Spleen (tissue), 11 donors: ENCODE measurements at regions not wholly inside any gene's neighbourhood (a gene's known extent, or its start where the extent isn't known, plus 50 kb on each side); places are given as distances from the start of the nearest gene placed in this dataset.

Experiments used
- DNase-seq: peaks from one replicate; pipeline ENCODE4 v3.0.0-alpha.2; 2020
- H3K27ac ChIP-seq, 8 donors: fragments of 200-600 bp; sonication (generic) in 7 of 8; 1 replicate in 4 of 8; 2 replicates in 4 of 8; pipeline versions ENCODE4 v1.5.0 to v1.8.0; 2016 to 2021; ENCODE audit warnings: inconsistent platforms in 4 of 8, mild to moderate bottlenecking in 4 of 8, moderate library complexity in 1 of 8
- H3K27me3 ChIP-seq, 7 donors: fragments of 200-600 bp; sonication (generic) in 6 of 7; replicated peaks in 1 of 7; 1 replicate in 4 of 7; 2 replicates in 3 of 7; pipeline versions ENCODE4 v1.5.0 to v1.8.0; 2016 to 2021; ENCODE audit warnings: inconsistent platforms in 3 of 7, mild to moderate bottlenecking in 1 of 7
- H3K36me3 ChIP-seq, 6 donors: fragments of 200-600 bp; sonication (generic) in 5 of 6; 1 replicate in 4 of 6; 2 replicates in 2 of 6; pipeline versions ENCODE4 v1.5.0 to v1.8.0; 2016 to 2021; ENCODE audit warnings: inconsistent platforms in 2 of 6
- H3K4me1 ChIP-seq, 6 donors: fragments of 200-600 bp; sonication (generic) in 5 of 6; 1 replicate in 3 of 6; 2 replicates in 3 of 6; pipeline versions ENCODE4 v1.5.0 to v1.8.0; 2016 to 2021; ENCODE audit warnings: inconsistent platforms in 3 of 6
- H3K4me3 ChIP-seq, 8 donors: fragments of 200-600 bp; sonication (generic) in 7 of 8; 1 replicate in 4 of 8; 2 replicates in 4 of 8; pipeline versions ENCODE4 v1.5.0 to v1.8.0; 2016 to 2021; ENCODE audit warnings: inconsistent platforms in 4 of 8, mild to moderate bottlenecking in 4 of 8, moderate library complexity in 2 of 8
- H3K9me3 ChIP-seq, 8 donors: fragments of 200-600 bp; sonication (generic) in 7 of 8; 1 replicate in 4 of 8; 2 replicates in 4 of 8; pipeline versions ENCODE4 v1.5.0 to v1.8.0; 2016 to 2021; ENCODE audit warnings: inconsistent platforms in 4 of 8
- CTCF ChIP-seq, 11 experiments: fragments of 200-600 bp in 7 of 11; fragments of 450-650 bp in 4 of 11; sonication (generic) in 4 of 11; IDR thresholded peaks in 8 of 11; conservative IDR thresholded peaks in 3 of 11; 1 replicate in 7 of 11; 2 replicates in 4 of 11; pipeline versions ENCODE4 v1.4.0 to v1.8.0; 2016 to 2021; ENCODE audit warnings: antibody characterized with exemption in 11 of 11, inconsistent platforms in 4 of 11, mild to moderate bottlenecking in 1 of 11
- POLR2A ChIP-seq, 3 donors: fragments of 450-650 bp; IDR thresholded peaks; one replicate each; pipeline ENCODE4 v1.5.1; 2017; ENCODE audit warnings: antibody characterized with exemption in 3 of 3, mild to moderate bottlenecking in 1 of 3
- POLR2AphosphoS5 ChIP-seq, 3 donors: sonication (generic); formaldehyde crosslinking; IDR thresholded peaks; one replicate each; pipeline ENCODE4 v1.5.1; 2017; ENCODE audit warnings: antibody characterized with exemption in 3 of 3
- WGBS, 5 donors: extraction: QIAGEN DNeasy Blood & Tissue Kit in 3 of 5; methylation state at CpG; one replicate each; pipeline versions ENCODE4 v1.1.5 to v1.1.7; 2013 to 2018; 5-methylcytosine and 5-hydroxymethylcytosine counted together
- intact Hi-C: fragments of 100-400 bp; cut with DNase I; formaldehyde crosslinking; loops from one replicate; pipeline ENCODE4 v1.15.0; 2023; ENCODE audit warnings: low total_unique reads
- donor health status: healthy with polysubstance abuse.
- donor health status: DM: no; HTN: no; CAD: no; lungs with moderate emphysema.
- donor health status: DM: no; HTN: no; CAD: no.
- donor health status: Bipolar disorder and iron deficiency.
- donor health status: healthy.
- donor health status: DM: no; HTN: no; CAD: no.
- donor health status: DM: yes; HTN: yes; CAD: no.

GRCh38 chr6:78390066-78390465 lies 477.3 kb upstream of the IRAK1BP1 start:
- intact Hi-C loops = no loop called here
- 77 to 85% (median 82%) methylated on average over 1 of the region's 1 CpG for WGBS, 5 donors
- H3K9me3 ChIP-seq = peaks cover 0 to 52% (median 41%) of the 10 kb centered on the region in 8 donors
- no peaks in the 10 kb centered on the region for H3K27me3 ChIP-seq
- no peak overlapping the region for H3K27ac ChIP-seq
- TF ChIP-seq CTCF (IDR thresholded peaks at IDR 0.05 in 8 of 11, conservative IDR thresholded peaks at IDR 0.05 in 3 of 11) (no peak), POLR2A (IDR thresholded peaks at IDR 0.05) (no peak), POLR2AphosphoS5 (IDR thresholded peaks at IDR 0.05) (no peak)
- no peaks in the 10 kb centered on the region for H3K36me3 ChIP-seq
- no peaks in the 10 kb centered on the region for H3K4me1 ChIP-seq
- no peak for DNase-seq
- H3K4me3 ChIP-seq = no peak overlapping the region

- no peak for DNase-seq
- no peak overlapping the region for H3K27ac ChIP-seq
- H3K4me1 ChIP-seq = no peaks in the 10 kb centered on the region
- 17 to 24% (median 21%) methylated on average over 3 of the region's 3 CpGs for WGBS, 5 donors
- TF ChIP-seq POLR2AphosphoS5 (IDR thresholded peaks at IDR 0.05) (no peak), POLR2A (IDR thresholded peaks at IDR 0.05) (no peak), CTCF (IDR thresholded peaks at IDR 0.05 in 8 of 11, conservative IDR thresholded peaks at IDR 0.05 in 3 of 11) (no peak)
- peaks cover 0 to 4% (median 0%) of the 10 kb centered on the region in 8 donors for H3K9me3 ChIP-seq
- H3K27me3 ChIP-seq = no peaks in the 10 kb centered on the region
- no peaks in the 10 kb centered on the region for H3K36me3 ChIP-seq
- intact Hi-C loops = no loop called here
- H3K4me3 ChIP-seq = no peak overlapping the region
Measured at GRCh38 chr6:78397499-78397898, 469.9 kb upstream of the IRAK1BP1 start.

GRCh38 chr6:78398292-78398691 lies 469.1 kb upstream of the IRAK1BP1 start:
- DNase-seq = no peak
- Histone ChIP-seq H3K9me3 (peaks cover 0 to 4% (median 0%) of the 10 kb centered on the region in 8 donors), H3K4me3 (no peak overlapping the region), H3K27me3 (no peaks in the 10 kb centered on the region), H3K27ac (no peak overlapping the region), H3K4me1 (no peaks in the 10 kb centered on the region), H3K36me3 (no peaks in the 10 kb centered on the region)
- intact Hi-C loops = no loop called here
- 22 to 39% (median 24%) methylated on average over 2 of the region's 2 CpGs for WGBS, 5 donors
- no peak for TF ChIP-seq POLR2A (IDR thresholded peaks at IDR 0.05)
- TF ChIP-seq POLR2AphosphoS5 (IDR thresholded peaks at IDR 0.05) = no peak

GRCh38 chr6:78400076-78400475 lies 467.3 kb upstream of the IRAK1BP1 start:
- TF ChIP-seq POLR2AphosphoS5 (IDR thresholded peaks at IDR 0.05) (no peak), CTCF (IDR thresholded peaks at IDR 0.05 in 8 of 11, conservative IDR thresholded peaks at IDR 0.05 in 3 of 11) (no peak), POLR2A (IDR thresholded peaks at IDR 0.05) (no peak)
- DNase-seq = no peak
- intact Hi-C loops = no loop called here
- Histone ChIP-seq H3K9me3 (peaks cover 0 to 7% (median 0%) of the 10 kb centered on the region in 8 donors), H3K4me1 (no peaks in the 10 kb centered on the region), H3K27ac (no peak overlapping the region), H3K4me3 (no peak overlapping the region), H3K36me3 (no peaks in the 10 kb centered on the region), H3K27me3 (no peaks in the 10 kb centered on the region)
- 78 to 89% (median 81%) methylated on average over 3 of the region's 3 CpGs for WGBS, 5 donors

GRCh38 chr6:78427386-78427785 lies 440.0 kb upstream of the IRAK1BP1 start:
- TF ChIP-seq POLR2AphosphoS5 (IDR thresholded peaks at IDR 0.05) = no peak
- TF ChIP-seq POLR2A (IDR thresholded peaks at IDR 0.05) = no peak
- no peak for TF ChIP-seq CTCF (IDR thresholded peaks at IDR 0.05 in 8 of 11, conservative IDR thresholded peaks at IDR 0.05 in 3 of 11)
- WGBS, 5 donors = 83 to 98% (median 89%) methylated on average over 1 of the region's 1 CpG
- Histone ChIP-seq H3K4me1 (no peaks in the 10 kb centered on the region), H3K4me3 (no peak overlapping the region), H3K27me3 (no peaks in the 10 kb centered on the region), H3K27ac (no peak overlapping the region), H3K36me3 (no peaks in the 10 kb centered on the region), H3K9me3 (peaks cover 0 to 33% (median 16%) of the 10 kb centered on the region in 8 donors)
- intact Hi-C loops = no loop called here
- no peak for DNase-seq
